Muscle of back (tissue), 3 donors: ENCODE measurements at regions not wholly inside any gene's neighbourhood (a gene's known extent, or its start where the extent isn't known, plus 50 kb on each side); places are given as distances from the start of the nearest gene placed in this dataset.
"Not testable (repeated sequence)": the region's sequence is repeated elsewhere in the genome, so short reads cannot be mapped to it uniquely, and the experiment has no call there.

Source experiments
- DNase-seq, 3 donors: peaks; one replicate each; pipeline versions ENCODE4 v3.0.0 to v3.0.0-alpha.2; 2013

GRCh38 chr11:97667057-97667456, 1277.2 kb downstream of the JRKL start:
- no peak for DNase-seq

GRCh38 chr11:97683733-97684132, 1293.9 kb downstream of the JRKL start:
- no peak for DNase-seq

- DNase-seq, result no peak
Observed at GRCh38 chr11:97684486-97685439, 1295.0 kb downstream of the JRKL start.

- DNase-seq, result no peak
Observed at GRCh38 chr11:97685695-97686094, 1295.9 kb downstream of the JRKL start.

- DNase-seq, result no peak
Observed at GRCh38 chr11:97687111-97687510, 1297.3 kb downstream of the JRKL start.

GRCh38 chr11:97691061-97691460, 1301.2 kb downstream of the JRKL start:
- DNase-seq, result no peak

GRCh38 chr11:97702951-97703350, 1313.1 kb downstream of the JRKL start:
- no peak for DNase-seq

GRCh38 chr11:97703851-97704250, 1314.0 kb downstream of the JRKL start:
- DNase-seq, result no peak

- DNase-seq, result not testable (repeated sequence)
Observed at GRCh38 chr11:97705441-97705840, 1315.3 kb upstream of the CNTN5 start.

GRCh38 chr11:97717922-97718321, 1302.8 kb upstream of the CNTN5 start:
- no peak for DNase-seq

GRCh38 chr11:97722065-97722464, 1298.7 kb upstream of the CNTN5 start:
- DNase-seq, result peak in 1 of 3 donors; percentile 56

- no peak for DNase-seq
Observed at GRCh38 chr11:97722721-97723120, 1298.0 kb upstream of the CNTN5 start.

GRCh38 chr11:97729546-97730272, 1291.0 kb upstream of the CNTN5 start:
- no peak for DNase-seq

GRCh38 chr11:97732011-97732632, 1288.6 kb upstream of the CNTN5 start:
- DNase-seq, result no peak

- no peak for DNase-seq
Observed at GRCh38 chr11:97738751-97739150, 1282.0 kb upstream of the CNTN5 start.

GRCh38 chr11:97739932-97740800, 1280.6 kb upstream of the CNTN5 start:
- peak; percentile 24 to 78 (median 41) for DNase-seq

GRCh38 chr11:97740801-97741151, 1280.0 kb upstream of the CNTN5 start:
- DNase-seq, result no peak

GRCh38 chr11:97742717-97743116, 1278.0 kb upstream of the CNTN5 start:
- no peak for DNase-seq

- DNase-seq, result no peak
Observed at GRCh38 chr11:97743205-97743742, 1277.5 kb upstream of the CNTN5 start.

- DNase-seq, result no peak
Observed at GRCh38 chr11:97745515-97746050, 1275.2 kb upstream of the CNTN5 start.

GRCh38 chr11:97746818-97747217, 1273.9 kb upstream of the CNTN5 start:
- DNase-seq, result no peak
